ENCODE measurements at regions not wholly inside any gene's neighbourhood (a gene's known extent, or its start where the extent isn't known, plus 50 kb on each side); places are given as distances from the start of the nearest gene placed in this dataset.

- no peaks in the 10 kb centered on the region for H3K36me3 ChIP-seq (ENCODE audit: low read depth)
- no peak overlapping the region for H2AFZ ChIP-seq
- POLR2A ChIA-PET (ENCODE audit: unreplicated experiment), result no interaction called here
- no peaks in the 10 kb centered on the region for H3F3A ChIP-seq (ENCODE audit: insufficient read depth, low read depth)
- H3K79me2 ChIP-seq (ENCODE audit: low read depth), result no peaks in the 10 kb centered on the region
- no peaks in the 10 kb centered on the region for H3K9me2 ChIP-seq (ENCODE audit: insufficient read depth)
- intact Hi-C loops (cut with micrococcal nuclease; ENCODE audit: unreplicated experiment), result no loop called here
- no peak overlapping the region for H3K4me2 ChIP-seq
- H4K20me1 ChIP-seq (ENCODE audit: insufficient read depth), result no peaks in the 10 kb centered on the region
- H3K4me1 ChIP-seq (replicated peaks; ENCODE audit: insufficient read depth), result no peaks in the 10 kb centered on the region
- no peaks in the 10 kb centered on the region for H3K9me3 ChIP-seq (ENCODE audit: insufficient read depth, low read depth)
- DNase-seq, result no peak
- TF ChIP-seq EZH2 (IDR thresholded peaks at IDR 0.05; ENCODE audit: low read depth), result no peak
- TF ChIP-seq, protein P1, sequence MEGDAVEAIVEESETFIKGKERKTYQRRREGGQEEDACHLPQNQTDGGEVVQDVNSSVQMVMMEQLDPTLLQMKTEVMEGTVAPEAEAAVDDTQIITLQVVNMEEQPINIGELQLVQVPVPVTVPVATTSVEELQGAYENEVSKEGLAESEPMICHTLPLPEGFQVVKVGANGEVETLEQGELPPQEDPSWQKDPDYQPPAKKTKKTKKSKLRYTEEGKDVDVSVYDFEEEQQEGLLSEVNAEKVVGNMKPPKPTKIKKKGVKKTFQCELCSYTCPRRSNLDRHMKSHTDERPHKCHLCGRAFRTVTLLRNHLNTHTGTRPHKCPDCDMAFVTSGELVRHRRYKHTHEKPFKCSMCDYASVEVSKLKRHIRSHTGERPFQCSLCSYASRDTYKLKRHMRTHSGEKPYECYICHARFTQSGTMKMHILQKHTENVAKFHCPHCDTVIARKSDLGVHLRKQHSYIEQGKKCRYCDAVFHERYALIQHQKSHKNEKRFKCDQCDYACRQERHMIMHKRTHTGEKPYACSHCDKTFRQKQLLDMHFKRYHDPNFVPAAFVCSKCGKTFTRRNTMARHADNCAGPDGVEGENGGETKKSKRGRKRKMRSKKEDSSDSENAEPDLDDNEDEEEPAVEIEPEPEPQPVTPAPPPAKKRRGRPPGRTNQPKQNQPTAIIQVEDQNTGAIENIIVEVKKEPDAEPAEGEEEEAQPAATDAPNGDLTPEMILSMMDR (conservative IDR thresholded peaks at IDR 0.05), result no peak
- H3K4me3 ChIP-seq, result no peak overlapping the region
- no peaks in the 10 kb centered on the region for H3K27me3 ChIP-seq (ENCODE audit: insufficient read depth, low read depth)
- BruUV-seq (replicated peaks), result no TSS peak
- CTCF ChIA-PET, result no interaction called here
- H3K27ac ChIP-seq, result no peak overlapping the region
Measured at GRCh38 chr20:52888096-52888495, 84.1 kb upstream of the TSHZ2 start.

DNA sequence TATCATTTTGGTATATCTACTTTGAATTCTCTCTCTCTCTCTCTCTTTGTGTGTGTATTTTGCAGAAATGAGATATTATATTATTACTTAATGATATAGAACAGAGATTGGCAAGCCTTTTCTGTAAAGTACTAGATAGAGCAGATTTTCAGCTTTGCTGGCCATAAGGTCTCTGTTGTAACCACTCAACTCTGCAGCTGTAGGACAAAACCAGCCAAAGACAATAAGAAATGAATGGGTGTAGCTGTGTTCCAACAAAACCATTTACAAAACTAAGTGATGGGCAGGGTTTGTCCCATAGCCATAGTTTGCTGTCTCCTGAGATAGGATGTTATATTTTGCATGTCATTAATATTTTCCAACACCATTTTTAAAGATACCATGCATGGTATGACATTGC is 91.2 kb upstream of the TSHZ2 start:
- POLR2A ChIA-PET (ENCODE audit: unreplicated experiment), result no interaction called here
- BruUV-seq (replicated peaks), result no TSS peak
- H3K79me2 ChIP-seq (ENCODE audit: low read depth), result no peaks in the 10 kb centered on the region
- no peak overlapping the region for H3K27ac ChIP-seq
- H3F3A ChIP-seq (ENCODE audit: insufficient read depth, low read depth), result no peaks in the 10 kb centered on the region
- no peaks in the 10 kb centered on the region for H4K20me1 ChIP-seq (ENCODE audit: insufficient read depth)
- 0 out of 2 replicates have a peak, but pooled peaks cover 7% of the 10 kb centered on the region for H3K9me2 ChIP-seq (ENCODE audit: insufficient read depth)
- H3K4me1 ChIP-seq (replicated peaks; ENCODE audit: insufficient read depth), result no peaks in the 10 kb centered on the region
- CTCF ChIA-PET, result no interaction called here
- H3K9me3 ChIP-seq (ENCODE audit: insufficient read depth, low read depth), result no peaks in the 10 kb centered on the region
- no peaks in the 10 kb centered on the region for H3K36me3 ChIP-seq (ENCODE audit: low read depth)
- no peak overlapping the region for H3K4me3 ChIP-seq
- H3K4me2 ChIP-seq, result no peak overlapping the region
- no peaks in the 10 kb centered on the region; the same call in 1 of the 2 replicates for H3K27me3 ChIP-seq (ENCODE audit: insufficient read depth, low read depth)
- TF ChIP-seq, protein P1 (conservative IDR thresholded peaks at IDR 0.05), result no peak
- TF ChIP-seq EZH2 (IDR thresholded peaks at IDR 0.05; ENCODE audit: low read depth), result no peak
- no peak overlapping the region for H2AFZ ChIP-seq
- DNase-seq, result no peak
- intact Hi-C loops (cut with micrococcal nuclease; ENCODE audit: unreplicated experiment), result no loop called here

GRCh38 chr20:52880259-52880658 is 91.9 kb upstream of the TSHZ2 start:
- TF ChIP-seq, protein P1 (conservative IDR thresholded peaks at IDR 0.05), result no peak
- TF ChIP-seq EZH2 (IDR thresholded peaks at IDR 0.05; ENCODE audit: low read depth), result no peak
- H3K4me3 ChIP-seq, result no peak overlapping the region
- intact Hi-C loops (cut with micrococcal nuclease; ENCODE audit: unreplicated experiment), result no loop called here
- no peak for DNase-seq
- no peaks in the 10 kb centered on the region for H3K79me2 ChIP-seq (ENCODE audit: low read depth)
- H3K9me3 ChIP-seq (ENCODE audit: insufficient read depth, low read depth), result no peaks in the 10 kb centered on the region
- no peak overlapping the region for H3K27ac ChIP-seq
- BruUV-seq (replicated peaks), result no TSS peak
- POLR2A ChIA-PET (ENCODE audit: unreplicated experiment), result no interaction called here
- H3K4me2 ChIP-seq, result no peak overlapping the region
- no peak overlapping the region for H2AFZ ChIP-seq
- no peaks in the 10 kb centered on the region; the same call in 1 of the 2 replicates for H3K27me3 ChIP-seq (ENCODE audit: insufficient read depth, low read depth)
- no peaks in the 10 kb centered on the region for H4K20me1 ChIP-seq (ENCODE audit: insufficient read depth)
- no peaks in the 10 kb centered on the region for H3F3A ChIP-seq (ENCODE audit: insufficient read depth, low read depth)
- H3K4me1 ChIP-seq (replicated peaks; ENCODE audit: insufficient read depth), result no peaks in the 10 kb centered on the region
- CTCF ChIA-PET, result no interaction called here
- H3K9me2 ChIP-seq (ENCODE audit: insufficient read depth), result 0 out of 2 replicates have a peak, but pooled peaks cover 7% of the 10 kb centered on the region
- no peaks in the 10 kb centered on the region for H3K36me3 ChIP-seq (ENCODE audit: low read depth)

Measured in PC-9 (cell line).